OCI-LY7 (cell line): ENCODE measurements at regions not wholly inside any gene's neighbourhood (a gene's known extent, or its start where the extent isn't known, plus 50 kb on each side); places are given as distances from the start of the nearest gene placed in this dataset.

Experiments used
- EZH2phosphoT487 ChIP-seq: fragments of 200-600 bp; sonication (generic); IDR thresholded peaks from 2 replicates; pipeline ENCODE4 v1.6.1; 2018; ENCODE audit warnings: low read depth, borderline replicate concordance, mild to moderate bottlenecking, mixed run types, antibody characterized with exemption, low read length, moderate library complexity, mixed read lengths
- TF ChIP-seq, protein P1 (sequence below): fragments of 200-600 bp; sonication (generic); conservative IDR thresholded peaks from 2 replicates; pipeline ENCODE4 v1.5.1; 2014; ENCODE audit warnings: mild to moderate bottlenecking, antibody characterized with exemption, low read length, moderate library complexity, mixed read lengths

DNA sequence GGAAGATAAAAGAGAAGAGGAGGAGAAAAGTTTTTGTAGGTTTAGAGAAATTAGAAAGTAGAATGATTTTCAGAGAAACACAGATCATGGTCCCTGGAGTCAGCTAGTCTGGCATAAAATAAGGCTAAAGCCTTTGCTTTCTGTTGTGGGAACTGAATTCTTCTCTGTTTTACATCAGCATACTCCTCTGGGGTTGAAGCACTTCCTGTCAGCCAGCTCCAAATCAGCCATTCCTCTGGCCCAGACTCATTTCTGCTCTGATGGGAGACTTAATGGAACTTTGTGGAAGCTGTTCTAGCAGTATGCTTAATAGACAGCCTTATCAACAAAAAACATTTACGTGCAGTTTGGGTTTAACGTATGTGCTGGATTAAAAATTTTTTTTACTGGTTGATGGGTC is 143.2 kb downstream of the HMHB1 start:
- TF ChIP-seq, protein P1, sequence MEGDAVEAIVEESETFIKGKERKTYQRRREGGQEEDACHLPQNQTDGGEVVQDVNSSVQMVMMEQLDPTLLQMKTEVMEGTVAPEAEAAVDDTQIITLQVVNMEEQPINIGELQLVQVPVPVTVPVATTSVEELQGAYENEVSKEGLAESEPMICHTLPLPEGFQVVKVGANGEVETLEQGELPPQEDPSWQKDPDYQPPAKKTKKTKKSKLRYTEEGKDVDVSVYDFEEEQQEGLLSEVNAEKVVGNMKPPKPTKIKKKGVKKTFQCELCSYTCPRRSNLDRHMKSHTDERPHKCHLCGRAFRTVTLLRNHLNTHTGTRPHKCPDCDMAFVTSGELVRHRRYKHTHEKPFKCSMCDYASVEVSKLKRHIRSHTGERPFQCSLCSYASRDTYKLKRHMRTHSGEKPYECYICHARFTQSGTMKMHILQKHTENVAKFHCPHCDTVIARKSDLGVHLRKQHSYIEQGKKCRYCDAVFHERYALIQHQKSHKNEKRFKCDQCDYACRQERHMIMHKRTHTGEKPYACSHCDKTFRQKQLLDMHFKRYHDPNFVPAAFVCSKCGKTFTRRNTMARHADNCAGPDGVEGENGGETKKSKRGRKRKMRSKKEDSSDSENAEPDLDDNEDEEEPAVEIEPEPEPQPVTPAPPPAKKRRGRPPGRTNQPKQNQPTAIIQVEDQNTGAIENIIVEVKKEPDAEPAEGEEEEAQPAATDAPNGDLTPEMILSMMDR = no peak
- TF ChIP-seq EZH2phosphoT487 = no peak
